Stimulated activated CD4-positive, alpha-beta T cell treated with anti-CD3 and anti-CD28 coated beads, Interleukin-4, amount 100 ng/mL, for 24 hours (primary cell): ENCODE measurements at regions not wholly inside any gene's neighbourhood (a gene's known extent, or its start where the extent isn't known, plus 50 kb on each side); places are given as distances from the start of the nearest gene placed in this dataset.
"Not testable (repeated sequence)": the region's sequence is repeated elsewhere in the genome, so short reads cannot be mapped to it uniquely, and the experiment has no call there.

Source experiments
- DNase-seq: peaks from one replicate; pipeline ENCODE4 v3.0.0-alpha.2; 2020

DNA sequence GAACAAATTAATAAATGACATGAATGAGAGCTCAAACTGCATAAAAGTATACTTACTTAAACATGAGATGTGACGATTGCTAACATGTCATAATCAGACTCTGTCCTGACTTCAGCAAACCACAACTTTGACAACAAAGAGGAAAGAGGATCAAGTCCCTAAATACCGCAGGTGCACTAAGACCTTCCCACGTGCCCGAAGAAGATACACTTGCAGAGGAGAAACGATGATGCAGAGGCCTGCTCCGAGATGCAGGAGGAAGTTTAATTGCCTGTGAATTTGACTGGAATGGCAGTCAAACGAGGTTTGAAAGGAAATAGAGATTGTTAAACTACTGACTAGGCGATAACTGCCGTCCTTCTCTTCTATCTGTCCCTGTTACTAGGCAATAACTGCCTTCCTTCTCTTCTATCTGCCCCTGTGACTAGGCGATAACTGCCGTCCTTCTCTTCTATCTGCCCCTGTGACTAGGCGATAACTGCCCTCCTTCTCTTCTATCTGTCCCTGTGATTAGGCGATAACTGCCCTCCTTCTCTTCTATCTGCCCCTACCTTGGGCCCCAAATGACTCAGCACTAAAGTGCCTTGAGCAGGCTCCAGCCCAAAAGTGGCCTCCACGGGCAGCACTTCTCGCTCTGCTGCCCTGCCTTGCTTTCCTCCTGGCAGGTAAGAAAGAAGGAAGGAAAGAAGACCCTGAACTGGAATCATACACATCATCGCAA, 2226.0 kb upstream of the DEFB115 start:
- not testable (repeated sequence) for DNase-seq

GRCh38 chr20:29044239-29044638, 2213.2 kb upstream of the DEFB115 start:
- DNase-seq: not testable (repeated sequence)

GRCh38 chr20:29050008-29050606, 2207.4 kb upstream of the DEFB115 start:
- DNase-seq: not testable (repeated sequence)

DNA sequence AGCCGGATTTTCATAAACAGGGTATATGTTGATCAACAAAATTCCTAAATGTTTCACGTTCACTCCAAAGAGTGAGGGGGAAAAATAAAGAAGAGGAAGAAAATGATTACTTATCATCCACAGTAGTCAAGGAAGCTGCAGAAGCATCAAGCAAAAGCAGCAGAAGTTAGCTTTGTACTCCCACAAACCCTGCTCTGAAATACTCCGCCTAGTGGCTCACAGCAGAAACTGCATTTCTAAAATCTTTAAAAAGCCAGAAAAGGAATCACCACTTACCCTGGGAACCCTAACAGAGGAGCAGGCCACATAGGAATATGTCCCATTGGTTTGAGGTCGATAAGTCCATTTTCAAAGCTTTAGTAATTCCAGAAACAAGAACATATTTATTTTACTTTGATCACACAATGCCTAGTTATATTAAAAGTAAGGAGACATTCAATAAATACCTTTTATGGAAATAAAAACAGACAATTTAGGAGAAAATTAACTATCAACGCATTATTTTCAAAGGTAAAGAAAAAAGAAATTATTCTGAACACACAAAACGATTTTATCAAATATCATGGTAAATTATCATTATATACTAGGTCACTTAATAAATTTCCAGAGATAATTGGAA, 2199.5 kb upstream of the DEFB115 start:
- DNase-seq: not testable (repeated sequence)

GRCh38 chr20:29062451-29062850, 2195.0 kb upstream of the DEFB115 start:
- DNase-seq: not testable (repeated sequence)

DNA sequence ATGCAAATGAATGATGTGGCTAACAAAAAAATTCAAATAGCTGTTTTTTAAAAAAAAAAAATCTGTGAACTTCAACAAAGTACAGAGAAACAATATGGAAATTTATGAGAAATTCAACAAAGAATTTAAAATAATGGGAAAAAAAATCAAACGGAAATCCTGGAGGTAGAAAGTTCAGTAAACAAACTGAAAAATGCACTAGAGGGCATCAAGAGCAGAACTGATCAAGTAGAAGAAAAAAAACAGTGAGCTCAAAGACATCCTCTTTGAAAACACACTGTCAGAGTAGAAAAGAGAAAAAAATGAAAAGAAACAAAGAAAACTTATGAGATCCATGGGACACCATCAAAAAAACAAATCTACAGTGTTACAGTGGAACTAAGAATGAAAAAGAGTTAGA, 2191.1 kb upstream of the DEFB115 start:
- not testable (repeated sequence) for DNase-seq

GRCh38 chr20:29073640-29074039, 2183.8 kb upstream of the DEFB115 start:
- not testable (repeated sequence) for DNase-seq

DNA sequence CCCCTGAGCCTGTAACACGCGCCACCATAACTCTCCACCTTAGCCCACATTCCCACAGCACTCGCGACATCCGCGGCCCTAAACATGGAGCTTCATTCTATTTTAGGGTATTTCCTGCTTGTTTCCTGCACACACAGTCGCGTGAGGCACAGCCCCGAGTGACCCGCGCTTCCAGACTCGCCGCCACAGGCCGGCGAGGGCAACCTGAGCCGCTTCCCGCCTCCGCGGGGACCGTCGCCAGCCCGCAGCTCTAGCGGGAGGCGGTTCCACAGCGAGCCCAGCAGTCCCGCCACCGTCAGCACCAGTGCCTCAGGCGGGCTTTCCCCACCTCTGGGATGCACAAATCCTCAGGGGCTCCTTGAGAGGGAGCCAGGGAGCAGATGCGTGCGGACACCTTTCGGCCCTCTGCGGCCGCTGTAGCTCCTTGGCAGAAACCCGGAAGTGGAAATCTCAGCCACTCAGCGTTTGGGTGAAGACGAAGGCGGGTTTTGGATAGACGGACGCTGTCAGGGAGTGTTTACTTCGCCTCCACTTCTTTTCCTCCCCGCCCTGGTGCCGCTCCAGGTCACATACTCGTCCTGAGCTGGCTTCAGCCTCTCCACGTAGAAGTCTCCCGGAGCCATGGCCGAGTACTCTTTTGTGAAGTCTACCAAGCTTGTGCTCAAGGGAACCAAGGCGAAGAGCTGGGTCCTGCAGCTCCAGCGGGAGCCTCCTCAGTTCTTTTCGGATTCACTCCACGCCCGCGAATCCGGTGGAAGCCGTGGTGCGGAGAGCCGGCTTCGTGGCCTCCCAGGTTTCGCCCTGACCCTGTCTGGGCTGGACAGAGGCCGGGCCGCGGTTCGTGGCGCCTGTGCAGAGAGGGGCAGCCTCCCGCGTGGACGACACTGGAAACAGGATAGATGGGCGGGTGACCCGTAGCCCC, 2177.4 kb upstream of the DEFB115 start:
- DNase-seq: peak; percentile 4

GRCh38 chr20:29081712-29082111, 2175.8 kb upstream of the DEFB115 start:
- DNase-seq: not testable (repeated sequence)

- DNase-seq: no peak
These were observed 2171.8 kb upstream of the DEFB115 start for GRCh38 chr20:29085625-29086024.

DNA sequence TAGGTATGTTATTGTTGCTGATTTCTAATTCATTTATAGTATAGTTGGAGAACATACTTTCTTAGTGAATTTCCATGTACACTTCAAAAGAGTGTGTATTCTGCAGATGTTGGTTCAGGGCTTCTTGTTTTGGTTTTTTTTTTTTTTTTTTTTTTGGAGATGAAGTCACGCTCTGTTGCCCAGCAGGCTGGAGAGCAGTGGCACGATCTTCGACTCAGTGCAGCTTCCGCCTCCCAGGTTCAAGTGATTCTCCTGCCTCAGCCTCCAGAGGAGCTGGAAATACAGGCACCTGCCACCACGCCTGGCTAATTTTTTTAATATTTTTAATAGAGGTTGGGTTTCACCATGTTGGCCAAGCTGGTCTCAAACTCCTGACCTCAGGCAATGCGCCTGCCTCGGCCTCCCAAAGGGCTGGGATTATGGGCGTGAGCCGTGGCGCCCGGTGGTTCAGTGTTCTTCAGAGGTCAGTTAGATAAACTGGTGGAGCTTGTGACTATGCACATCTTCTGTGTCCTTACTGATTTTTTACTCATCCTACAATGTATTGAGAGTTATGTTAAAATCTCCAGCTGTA, 2171.2 kb upstream of the DEFB115 start:
- DNase-seq: not testable (repeated sequence)

GRCh38 chr20:29086938-29087337, 2170.5 kb upstream of the DEFB115 start:
- DNase-seq: no peak

DNA sequence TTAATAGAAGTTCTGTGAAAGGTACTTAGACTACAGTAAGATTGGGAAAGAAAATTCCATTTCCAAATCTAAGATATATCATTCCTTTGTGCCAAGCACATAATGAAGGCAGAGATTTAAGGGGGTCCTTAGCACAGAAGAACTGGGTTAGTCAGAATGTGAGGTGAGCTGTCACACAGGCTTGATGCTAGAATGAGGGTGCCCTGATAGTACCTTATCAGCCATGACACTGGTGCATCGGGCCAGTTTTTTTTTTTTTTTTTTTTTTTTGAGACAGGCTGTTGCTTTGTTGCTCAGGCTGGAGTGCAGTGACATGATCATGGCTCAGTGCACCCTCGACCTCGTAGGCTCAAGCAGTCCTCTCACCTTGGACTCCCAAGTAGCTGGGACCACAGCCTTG, 2169.6 kb upstream of the DEFB115 start:
- not testable (repeated sequence) for DNase-seq

- DNase-seq: not testable (repeated sequence)
These were observed 2169.0 kb upstream of the DEFB115 start for GRCh38 chr20:29088472-29088871.

GRCh38 chr20:29089409-29089808, 2168.1 kb upstream of the DEFB115 start:
- not testable (repeated sequence) for DNase-seq

DNA sequence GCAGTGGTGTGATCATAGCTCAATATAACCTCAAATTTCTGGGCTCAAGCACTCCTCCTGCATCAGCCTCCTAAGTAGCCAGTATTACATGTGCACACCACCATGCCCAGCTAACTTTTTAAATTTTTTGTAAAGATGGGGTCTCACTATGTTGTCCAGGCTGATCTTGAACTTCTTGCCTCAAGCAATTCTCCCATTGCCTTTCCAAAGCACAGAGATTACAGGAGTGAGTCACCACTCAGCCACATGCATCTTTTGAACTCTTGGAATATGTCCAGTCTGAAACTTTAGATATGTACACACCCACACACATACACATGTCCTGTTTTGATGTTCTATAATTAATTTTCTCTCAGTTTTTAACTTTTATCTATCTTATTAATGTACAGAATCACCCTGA, 2163.5 kb upstream of the DEFB115 start:
- not testable (repeated sequence) for DNase-seq

DNA sequence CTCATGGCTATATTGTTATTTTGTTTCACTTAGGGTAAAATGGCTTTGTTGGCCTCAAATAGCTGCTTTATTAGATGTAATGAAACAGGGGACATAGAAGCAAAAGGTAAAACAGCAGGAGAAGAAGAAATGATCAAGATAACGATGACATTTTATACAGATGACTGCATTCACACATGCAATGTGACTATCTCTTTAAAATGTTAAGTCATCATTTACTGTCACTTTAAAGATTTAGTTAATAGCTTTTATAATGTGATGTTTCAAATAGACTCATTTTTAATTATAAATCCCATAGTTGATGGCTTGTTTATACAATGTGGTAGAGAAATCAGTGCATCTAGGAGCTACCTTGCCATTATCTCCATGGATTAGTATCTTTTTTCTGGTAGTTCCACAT, 2160.8 kb upstream of the DEFB115 start:
- DNase-seq: not testable (repeated sequence)

DNA sequence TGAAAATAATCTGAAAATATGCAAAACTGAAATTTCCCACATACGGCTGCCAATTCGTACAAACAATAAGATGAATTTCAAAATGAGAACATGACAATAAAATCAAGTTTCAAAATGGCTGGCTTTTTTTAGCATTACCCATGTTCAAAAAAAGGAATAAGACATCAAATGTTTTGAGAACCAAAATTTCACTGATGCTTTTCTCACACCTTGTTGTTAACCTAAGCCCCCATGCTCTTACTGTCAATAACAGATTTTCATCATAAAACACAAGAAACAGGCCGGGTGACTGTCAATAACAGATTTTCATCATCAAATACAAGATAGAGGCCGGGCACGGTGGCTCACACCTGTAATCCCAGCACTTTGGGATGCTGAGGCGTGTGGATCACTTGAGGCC, 2149.6 kb upstream of the DEFB115 start:
- DNase-seq: not testable (repeated sequence)

- DNase-seq: not testable (repeated sequence)
These were observed 2148.1 kb upstream of the DEFB115 start for GRCh38 chr20:29109386-29109785.

DNA sequence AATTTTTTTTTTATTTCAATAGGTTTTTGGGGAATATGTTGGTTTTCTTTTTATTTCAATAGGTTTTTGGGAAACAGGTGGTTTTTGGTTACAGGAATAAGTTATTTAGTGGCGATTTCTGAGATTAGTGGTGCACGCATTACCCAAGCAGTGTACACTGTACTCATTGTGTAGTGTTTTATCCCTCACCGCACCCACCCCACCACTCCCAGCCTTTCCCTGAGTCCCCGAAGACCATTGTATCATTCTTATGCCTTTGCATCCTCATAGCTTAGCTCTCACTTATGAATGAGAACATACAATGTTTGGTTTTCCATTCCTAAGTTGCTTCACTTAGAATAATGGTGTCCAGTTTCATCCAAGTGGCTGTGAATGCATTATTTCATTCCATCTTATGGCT, 2142.4 kb upstream of the DEFB115 start:
- DNase-seq: not testable (repeated sequence)

- DNase-seq: no peak
These were observed 2138.3 kb upstream of the DEFB115 start for GRCh38 chr20:29119141-29119540.

- not testable (repeated sequence) for DNase-seq
These were observed 2137.8 kb upstream of the DEFB115 start for GRCh38 chr20:29119684-29120083.
